K562 (cell line): ENCODE measurements at regions not wholly inside any gene's neighbourhood (a gene's known extent, or its start where the extent isn't known, plus 50 kb on each side); places are given as distances from the start of the nearest gene placed in this dataset.

ENCODE experiments used
- EGR1 ChIP-seq: fragments of 450-650 bp; conservative IDR thresholded peaks from 2 replicates; pipeline ENCODE4 v1.6.1; 2017; ENCODE audit warnings: mild to moderate bottlenecking
- TF ChIP-seq, protein P1 (sequence below): sonication (generic); formaldehyde crosslinking; IDR thresholded peaks from 2 replicates; pipeline ENCODE4 v1.8.0; 2023; ENCODE audit warnings: missing genetic modification reagents, mild to moderate bottlenecking, borderline replicate concordance
- TF ChIP-seq, protein P2 (sequence below): fragments of 250-450 bp; sonication (Bioruptor Pico); IDR thresholded peaks from 2 replicates; pipeline ENCODE4 v1.8.0; 2021; ENCODE audit warnings: mild to moderate bottlenecking, moderate library complexity
- TF ChIP-seq, protein P3 (sequence below): fragments of 250-450 bp; sonication (Bioruptor Pico); IDR thresholded peaks from 2 replicates; pipeline ENCODE4 v1.5.0; 2021; ENCODE audit warnings: mild to moderate bottlenecking, moderate library complexity
- TF ChIP-seq, protein P4 (sequence below): fragments of 450-650 bp; IDR thresholded peaks from 2 replicates; pipeline ENCODE4 v1.6.1; 2016; ENCODE audit warnings: mild to moderate bottlenecking, moderate library complexity

DNA sequence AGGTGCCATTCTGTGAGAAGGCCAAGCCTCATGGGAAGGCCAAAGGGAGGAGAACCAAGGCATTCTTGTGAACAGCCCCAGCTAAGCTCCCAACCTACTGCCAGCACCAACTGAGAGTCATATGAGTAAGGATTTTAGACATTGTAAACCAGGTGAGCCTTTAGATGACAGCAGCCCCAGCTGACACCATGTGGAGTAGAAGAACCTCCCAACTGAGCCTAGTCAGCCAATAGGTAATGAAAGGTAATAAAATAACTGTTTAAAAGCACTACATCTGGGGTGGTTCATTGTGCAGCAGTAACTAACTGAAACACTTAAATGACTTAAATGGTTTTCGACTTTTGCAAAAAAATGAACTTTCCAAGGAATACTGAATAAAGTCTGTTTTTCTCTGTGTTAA lies 172.6 kb upstream of the KIF2A start (continued):
- TF ChIP-seq, protein P1, sequence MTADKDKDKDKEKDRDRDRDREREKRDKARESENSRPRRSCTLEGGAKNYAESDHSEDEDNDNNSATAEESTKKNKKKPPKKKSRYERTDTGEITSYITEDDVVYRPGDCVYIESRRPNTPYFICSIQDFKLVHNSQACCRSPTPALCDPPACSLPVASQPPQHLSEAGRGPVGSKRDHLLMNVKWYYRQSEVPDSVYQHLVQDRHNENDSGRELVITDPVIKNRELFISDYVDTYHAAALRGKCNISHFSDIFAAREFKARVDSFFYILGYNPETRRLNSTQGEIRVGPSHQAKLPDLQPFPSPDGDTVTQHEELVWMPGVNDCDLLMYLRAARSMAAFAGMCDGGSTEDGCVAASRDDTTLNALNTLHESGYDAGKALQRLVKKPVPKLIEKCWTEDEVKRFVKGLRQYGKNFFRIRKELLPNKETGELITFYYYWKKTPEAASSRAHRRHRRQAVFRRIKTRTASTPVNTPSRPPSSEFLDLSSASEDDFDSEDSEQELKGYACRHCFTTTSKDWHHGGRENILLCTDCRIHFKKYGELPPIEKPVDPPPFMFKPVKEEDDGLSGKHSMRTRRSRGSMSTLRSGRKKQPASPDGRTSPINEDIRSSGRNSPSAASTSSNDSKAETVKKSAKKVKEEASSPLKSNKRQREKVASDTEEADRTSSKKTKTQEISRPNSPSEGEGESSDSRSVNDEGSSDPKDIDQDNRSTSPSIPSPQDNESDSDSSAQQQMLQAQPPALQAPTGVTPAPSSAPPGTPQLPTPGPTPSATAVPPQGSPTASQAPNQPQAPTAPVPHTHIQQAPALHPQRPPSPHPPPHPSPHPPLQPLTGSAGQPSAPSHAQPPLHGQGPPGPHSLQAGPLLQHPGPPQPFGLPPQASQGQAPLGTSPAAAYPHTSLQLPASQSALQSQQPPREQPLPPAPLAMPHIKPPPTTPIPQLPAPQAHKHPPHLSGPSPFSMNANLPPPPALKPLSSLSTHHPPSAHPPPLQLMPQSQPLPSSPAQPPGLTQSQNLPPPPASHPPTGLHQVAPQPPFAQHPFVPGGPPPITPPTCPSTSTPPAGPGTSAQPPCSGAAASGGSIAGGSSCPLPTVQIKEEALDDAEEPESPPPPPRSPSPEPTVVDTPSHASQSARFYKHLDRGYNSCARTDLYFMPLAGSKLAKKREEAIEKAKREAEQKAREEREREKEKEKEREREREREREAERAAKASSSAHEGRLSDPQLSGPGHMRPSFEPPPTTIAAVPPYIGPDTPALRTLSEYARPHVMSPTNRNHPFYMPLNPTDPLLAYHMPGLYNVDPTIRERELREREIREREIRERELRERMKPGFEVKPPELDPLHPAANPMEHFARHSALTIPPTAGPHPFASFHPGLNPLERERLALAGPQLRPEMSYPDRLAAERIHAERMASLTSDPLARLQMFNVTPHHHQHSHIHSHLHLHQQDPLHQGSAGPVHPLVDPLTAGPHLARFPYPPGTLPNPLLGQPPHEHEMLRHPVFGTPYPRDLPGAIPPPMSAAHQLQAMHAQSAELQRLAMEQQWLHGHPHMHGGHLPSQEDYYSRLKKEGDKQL: no peak
- TF ChIP-seq, protein P2, sequence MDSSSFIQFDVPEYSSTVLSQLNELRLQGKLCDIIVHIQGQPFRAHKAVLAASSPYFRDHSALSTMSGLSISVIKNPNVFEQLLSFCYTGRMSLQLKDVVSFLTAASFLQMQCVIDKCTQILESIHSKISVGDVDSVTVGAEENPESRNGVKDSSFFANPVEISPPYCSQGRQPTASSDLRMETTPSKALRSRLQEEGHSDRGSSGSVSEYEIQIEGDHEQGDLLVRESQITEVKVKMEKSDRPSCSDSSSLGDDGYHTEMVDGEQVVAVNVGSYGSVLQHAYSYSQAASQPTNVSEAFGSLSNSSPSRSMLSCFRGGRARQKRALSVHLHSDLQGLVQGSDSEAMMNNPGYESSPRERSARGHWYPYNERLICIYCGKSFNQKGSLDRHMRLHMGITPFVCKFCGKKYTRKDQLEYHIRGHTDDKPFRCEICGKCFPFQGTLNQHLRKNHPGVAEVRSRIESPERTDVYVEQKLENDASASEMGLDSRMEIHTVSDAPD (CRISPR knock-in tag): no peak
- TF ChIP-seq, protein P3, sequence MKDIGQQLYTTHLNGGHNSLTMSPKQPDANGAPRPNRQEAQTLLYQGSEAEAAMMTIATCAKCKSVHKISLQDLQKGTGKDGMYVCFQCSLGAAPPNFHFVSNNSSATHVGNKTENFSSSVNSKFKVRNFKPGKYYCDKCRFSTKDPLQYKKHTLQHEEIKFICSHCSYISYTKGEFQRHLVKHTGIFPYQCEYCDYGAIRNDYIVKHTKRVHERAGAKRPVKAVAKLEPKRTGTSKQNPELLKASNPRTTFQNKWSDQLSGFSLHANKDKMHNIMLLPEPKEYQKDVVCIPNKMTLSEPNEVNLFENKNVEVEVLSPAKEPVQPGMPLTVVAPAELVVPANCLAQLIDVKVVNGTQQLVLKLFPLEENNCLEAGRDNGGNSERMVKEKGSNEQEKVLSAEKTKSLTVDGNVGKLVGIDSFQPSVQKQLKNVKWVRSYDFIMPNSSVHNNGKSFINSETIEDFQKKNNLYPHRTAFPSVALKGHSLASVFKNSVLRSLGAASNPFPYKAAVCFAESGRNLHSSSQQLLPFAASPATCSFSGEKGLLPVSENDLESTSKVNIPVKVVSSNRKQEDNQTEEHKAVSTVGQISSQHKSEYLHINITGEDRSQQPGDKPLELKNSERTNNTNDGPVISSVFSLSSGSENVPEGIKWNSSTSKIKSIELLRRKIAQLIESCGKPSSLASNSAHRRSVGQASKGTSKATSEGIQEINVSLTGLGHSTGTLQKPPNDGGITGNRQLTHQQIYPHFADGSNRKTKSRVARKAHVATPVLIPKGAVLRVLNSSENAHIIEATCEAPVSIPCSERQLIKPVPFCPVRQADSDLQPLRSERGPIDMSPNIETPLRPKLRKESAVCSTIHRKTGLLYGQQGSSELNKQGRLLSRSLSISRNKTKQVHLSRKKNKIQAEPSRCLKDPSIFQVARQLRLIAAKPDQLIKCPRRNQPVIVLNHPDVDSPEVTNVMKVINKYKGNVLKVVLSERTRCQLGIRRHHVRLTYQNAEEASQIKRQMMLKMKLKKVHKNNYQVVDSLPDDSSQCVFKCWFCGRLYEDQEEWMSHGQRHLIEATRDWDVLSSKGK (CRISPR knock-in tag): no peak
- TF ChIP-seq EGR1: no peak
- TF ChIP-seq, protein P4, sequence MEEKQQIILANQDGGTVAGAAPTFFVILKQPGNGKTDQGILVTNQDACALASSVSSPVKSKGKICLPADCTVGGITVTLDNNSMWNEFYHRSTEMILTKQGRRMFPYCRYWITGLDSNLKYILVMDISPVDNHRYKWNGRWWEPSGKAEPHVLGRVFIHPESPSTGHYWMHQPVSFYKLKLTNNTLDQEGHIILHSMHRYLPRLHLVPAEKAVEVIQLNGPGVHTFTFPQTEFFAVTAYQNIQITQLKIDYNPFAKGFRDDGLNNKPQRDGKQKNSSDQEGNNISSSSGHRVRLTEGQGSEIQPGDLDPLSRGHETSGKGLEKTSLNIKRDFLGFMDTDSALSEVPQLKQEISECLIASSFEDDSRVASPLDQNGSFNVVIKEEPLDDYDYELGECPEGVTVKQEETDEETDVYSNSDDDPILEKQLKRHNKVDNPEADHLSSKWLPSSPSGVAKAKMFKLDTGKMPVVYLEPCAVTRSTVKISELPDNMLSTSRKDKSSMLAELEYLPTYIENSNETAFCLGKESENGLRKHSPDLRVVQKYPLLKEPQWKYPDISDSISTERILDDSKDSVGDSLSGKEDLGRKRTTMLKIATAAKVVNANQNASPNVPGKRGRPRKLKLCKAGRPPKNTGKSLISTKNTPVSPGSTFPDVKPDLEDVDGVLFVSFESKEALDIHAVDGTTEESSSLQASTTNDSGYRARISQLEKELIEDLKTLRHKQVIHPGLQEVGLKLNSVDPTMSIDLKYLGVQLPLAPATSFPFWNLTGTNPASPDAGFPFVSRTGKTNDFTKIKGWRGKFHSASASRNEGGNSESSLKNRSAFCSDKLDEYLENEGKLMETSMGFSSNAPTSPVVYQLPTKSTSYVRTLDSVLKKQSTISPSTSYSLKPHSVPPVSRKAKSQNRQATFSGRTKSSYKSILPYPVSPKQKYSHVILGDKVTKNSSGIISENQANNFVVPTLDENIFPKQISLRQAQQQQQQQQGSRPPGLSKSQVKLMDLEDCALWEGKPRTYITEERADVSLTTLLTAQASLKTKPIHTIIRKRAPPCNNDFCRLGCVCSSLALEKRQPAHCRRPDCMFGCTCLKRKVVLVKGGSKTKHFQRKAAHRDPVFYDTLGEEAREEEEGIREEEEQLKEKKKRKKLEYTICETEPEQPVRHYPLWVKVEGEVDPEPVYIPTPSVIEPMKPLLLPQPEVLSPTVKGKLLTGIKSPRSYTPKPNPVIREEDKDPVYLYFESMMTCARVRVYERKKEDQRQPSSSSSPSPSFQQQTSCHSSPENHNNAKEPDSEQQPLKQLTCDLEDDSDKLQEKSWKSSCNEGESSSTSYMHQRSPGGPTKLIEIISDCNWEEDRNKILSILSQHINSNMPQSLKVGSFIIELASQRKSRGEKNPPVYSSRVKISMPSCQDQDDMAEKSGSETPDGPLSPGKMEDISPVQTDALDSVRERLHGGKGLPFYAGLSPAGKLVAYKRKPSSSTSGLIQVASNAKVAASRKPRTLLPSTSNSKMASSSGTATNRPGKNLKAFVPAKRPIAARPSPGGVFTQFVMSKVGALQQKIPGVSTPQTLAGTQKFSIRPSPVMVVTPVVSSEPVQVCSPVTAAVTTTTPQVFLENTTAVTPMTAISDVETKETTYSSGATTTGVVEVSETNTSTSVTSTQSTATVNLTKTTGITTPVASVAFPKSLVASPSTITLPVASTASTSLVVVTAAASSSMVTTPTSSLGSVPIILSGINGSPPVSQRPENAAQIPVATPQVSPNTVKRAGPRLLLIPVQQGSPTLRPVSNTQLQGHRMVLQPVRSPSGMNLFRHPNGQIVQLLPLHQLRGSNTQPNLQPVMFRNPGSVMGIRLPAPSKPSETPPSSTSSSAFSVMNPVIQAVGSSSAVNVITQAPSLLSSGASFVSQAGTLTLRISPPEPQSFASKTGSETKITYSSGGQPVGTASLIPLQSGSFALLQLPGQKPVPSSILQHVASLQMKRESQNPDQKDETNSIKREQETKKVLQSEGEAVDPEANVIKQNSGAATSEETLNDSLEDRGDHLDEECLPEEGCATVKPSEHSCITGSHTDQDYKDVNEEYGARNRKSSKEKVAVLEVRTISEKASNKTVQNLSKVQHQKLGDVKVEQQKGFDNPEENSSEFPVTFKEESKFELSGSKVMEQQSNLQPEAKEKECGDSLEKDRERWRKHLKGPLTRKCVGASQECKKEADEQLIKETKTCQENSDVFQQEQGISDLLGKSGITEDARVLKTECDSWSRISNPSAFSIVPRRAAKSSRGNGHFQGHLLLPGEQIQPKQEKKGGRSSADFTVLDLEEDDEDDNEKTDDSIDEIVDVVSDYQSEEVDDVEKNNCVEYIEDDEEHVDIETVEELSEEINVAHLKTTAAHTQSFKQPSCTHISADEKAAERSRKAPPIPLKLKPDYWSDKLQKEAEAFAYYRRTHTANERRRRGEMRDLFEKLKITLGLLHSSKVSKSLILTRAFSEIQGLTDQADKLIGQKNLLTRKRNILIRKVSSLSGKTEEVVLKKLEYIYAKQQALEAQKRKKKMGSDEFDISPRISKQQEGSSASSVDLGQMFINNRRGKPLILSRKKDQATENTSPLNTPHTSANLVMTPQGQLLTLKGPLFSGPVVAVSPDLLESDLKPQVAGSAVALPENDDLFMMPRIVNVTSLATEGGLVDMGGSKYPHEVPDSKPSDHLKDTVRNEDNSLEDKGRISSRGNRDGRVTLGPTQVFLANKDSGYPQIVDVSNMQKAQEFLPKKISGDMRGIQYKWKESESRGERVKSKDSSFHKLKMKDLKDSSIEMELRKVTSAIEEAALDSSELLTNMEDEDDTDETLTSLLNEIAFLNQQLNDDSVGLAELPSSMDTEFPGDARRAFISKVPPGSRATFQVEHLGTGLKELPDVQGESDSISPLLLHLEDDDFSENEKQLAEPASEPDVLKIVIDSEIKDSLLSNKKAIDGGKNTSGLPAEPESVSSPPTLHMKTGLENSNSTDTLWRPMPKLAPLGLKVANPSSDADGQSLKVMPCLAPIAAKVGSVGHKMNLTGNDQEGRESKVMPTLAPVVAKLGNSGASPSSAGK: no peak
